Tibial artery (tissue), 4 donors: ENCODE measurements at regions not wholly inside any gene's neighbourhood (a gene's known extent, or its start where the extent isn't known, plus 50 kb on each side); places are given as distances from the start of the nearest gene placed in this dataset.

ENCODE experiments used
- DNase-seq, 2 donors: peaks; one replicate each; pipeline ENCODE4 v3.0.0-alpha.2; 2019
- H3K27ac ChIP-seq, 2 donors: fragments of 200-600 bp; sonication (generic) in 1 of 2; 1 replicate in 1 of 2; 2 replicates in 1 of 2; pipeline ENCODE4 v1.5.1; 2018 to 2019; ENCODE audit warnings: mild to moderate bottlenecking in 1 of 2
- H3K27me3 ChIP-seq, 2 donors: fragments of 200-600 bp; sonication (generic) in 1 of 2; one replicate each; pipeline versions ENCODE4 v1.5.1 to v1.6.0; 2016 to 2019
- H3K36me3 ChIP-seq, 3 donors: fragments of 200-600 bp; sonication (generic) in 2 of 3; one replicate each; pipeline ENCODE4 v1.5.1; 2016 to 2019; ENCODE audit warnings: mild to moderate bottlenecking in 2 of 3
- H3K4me1 ChIP-seq, 4 donors: fragments of 200-600 bp; sonication (generic) in 2 of 4; 1 replicate in 3 of 4; 2 replicates in 1 of 4; pipeline ENCODE4 v1.5.1; 2016 to 2019
- H3K4me3 ChIP-seq, 2 donors: fragments of 200-600 bp; sonication (generic) in 1 of 2; 1 replicate in 1 of 2; 2 replicates in 1 of 2; pipeline ENCODE4 v1.5.1; 2018 to 2019; ENCODE audit warnings: mild to moderate bottlenecking in 2 of 2
- H3K9me3 ChIP-seq, 3 donors: fragments of 200-600 bp; sonication (generic) in 1 of 3; one replicate each; pipeline ENCODE4 v1.5.1; 2016 to 2019
- CTCF ChIP-seq, 2 experiments: fragments of 200-600 bp in 1 of 2; fragments of 450-650 bp in 1 of 2; IDR thresholded peaks; one replicate each; pipeline ENCODE4 v1.5.1; 2017 to 2019; ENCODE audit warnings: antibody characterized with exemption in 2 of 2, mild to moderate bottlenecking in 1 of 2, moderate library complexity in 1 of 2
- intact Hi-C: fragments of 100-400 bp; cut with DNase I; formaldehyde crosslinking; loops from one replicate; pipeline ENCODE4 v1.15.0; 2023; ENCODE audit warnings: low total_unique reads

GRCh38 chr2:164066095-164066494, 330.3 kb upstream of the FIGN start:
- intact Hi-C loops: loop anchor here (10.0 kb wide), 1 partner anchor 731 kb away; no protein-coding TSS in a partner anchor
- TF ChIP-seq CTCF (IDR thresholded peaks at IDR 0.05): no peak
- Histone ChIP-seq H3K4me3 (no peak overlapping the region), H3K4me1 (peaks cover 0 to 7% (median 2%) of the 10 kb centered on the region in 4 donors), H3K27ac (no peak overlapping the region), H3K9me3 (no peaks in the 10 kb centered on the region), H3K27me3 (no peaks in the 10 kb centered on the region), H3K36me3 (no peaks in the 10 kb centered on the region)
- no peak for DNase-seq

GRCh38 chr2:164065038-164065437, 329.2 kb upstream of the FIGN start:
- Histone ChIP-seq H3K4me1 (peaks cover 0 to 10% (median 2%) of the 10 kb centered on the region in 4 donors), H3K27ac (no peak overlapping the region), H3K36me3 (no peaks in the 10 kb centered on the region), H3K27me3 (no peaks in the 10 kb centered on the region), H3K4me3 (no peak overlapping the region), H3K9me3 (no peaks in the 10 kb centered on the region)
- TF ChIP-seq CTCF (IDR thresholded peaks at IDR 0.05): no peak
- no peak for DNase-seq
- intact Hi-C loops: loop anchor here (10.0 kb wide), 1 partner anchor 730 kb away; no protein-coding TSS in a partner anchor

GRCh38 chr2:164061129-164061746, 325.4 kb upstream of the FIGN start:
- H3K36me3 ChIP-seq: no peaks in the 10 kb centered on the region
- peaks cover 0 to 14% (median 2%) of the 10 kb centered on the region in 4 donors for H3K4me1 ChIP-seq
- no peaks in the 10 kb centered on the region for H3K9me3 ChIP-seq
- no peak overlapping the region for H3K27ac ChIP-seq
- intact Hi-C loops: loop anchor here (10.0 kb wide), 1 partner anchor 726 kb away; no protein-coding TSS in a partner anchor
- TF ChIP-seq CTCF (IDR thresholded peaks at IDR 0.05): peak; percentile 50 to 56
- H3K4me3 ChIP-seq: no peak overlapping the region
- no peaks in the 10 kb centered on the region for H3K27me3 ChIP-seq
- DNase-seq: no peak

- no peaks in the 10 kb centered on the region for H3K27me3 ChIP-seq
- intact Hi-C loops: loop anchor here (10.0 kb wide), 1 partner anchor 725 kb away; no protein-coding TSS in a partner anchor
- no peak overlapping the region for H3K4me3 ChIP-seq
- H3K27ac ChIP-seq: no peak overlapping the region
- no peaks in the 10 kb centered on the region for H3K36me3 ChIP-seq
- no peaks in the 10 kb centered on the region for H3K9me3 ChIP-seq
- peaks cover 0 to 21% (median 2%) of the 10 kb centered on the region in 4 donors for H3K4me1 ChIP-seq
- no peak for DNase-seq
- TF ChIP-seq CTCF (IDR thresholded peaks at IDR 0.05): no peak
Observed at GRCh38 chr2:164060031-164060430, 324.2 kb upstream of the FIGN start.

GRCh38 chr2:164055623-164056022, 319.8 kb upstream of the FIGN start:
- intact Hi-C loops: no loop called here
- TF ChIP-seq CTCF (IDR thresholded peaks at IDR 0.05): no peak

More at GRCh38 chr2:164055623-164056022, 319.8 kb upstream of the FIGN start:
- H3K27me3 ChIP-seq: no peaks in the 10 kb centered on the region
- peaks cover 0 to 33% (median 3%) of the 10 kb centered on the region in 4 donors for H3K4me1 ChIP-seq
- no peaks in the 10 kb centered on the region for H3K9me3 ChIP-seq
- no peak for DNase-seq
- no peak overlapping the region for H3K4me3 ChIP-seq
- no peaks in the 10 kb centered on the region for H3K36me3 ChIP-seq
- H3K27ac ChIP-seq: no peak overlapping the region
